ENCODE measurements at regions not wholly inside any gene's neighbourhood (a gene's known extent, or its start where the extent isn't known, plus 50 kb on each side); places are given as distances from the start of the nearest gene placed in this dataset.
A peak's percentile ranks its signal among the peaks of the same experiment; 100 is the strongest.

DNA sequence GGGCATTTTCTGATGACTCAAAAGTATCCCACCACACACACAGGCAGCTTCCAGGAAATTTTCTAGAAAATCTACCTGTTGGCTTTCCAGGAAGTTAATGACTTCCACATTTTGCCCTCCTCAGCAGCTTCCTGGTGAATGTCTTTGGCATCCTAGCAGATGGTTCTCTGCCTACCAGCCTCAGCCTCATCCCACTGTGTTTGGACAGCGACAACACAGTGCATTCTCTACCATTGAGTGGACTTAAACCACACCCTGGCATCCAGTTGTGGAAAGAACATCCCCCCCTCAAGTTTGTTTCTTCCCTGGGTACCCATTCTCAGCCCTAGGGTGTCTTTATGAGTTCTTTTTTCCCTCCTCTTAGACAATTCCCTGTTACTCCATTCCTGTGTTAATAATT, 50.8 kb upstream of the GADL1 start:
- DNase-seq: no peak

DNA sequence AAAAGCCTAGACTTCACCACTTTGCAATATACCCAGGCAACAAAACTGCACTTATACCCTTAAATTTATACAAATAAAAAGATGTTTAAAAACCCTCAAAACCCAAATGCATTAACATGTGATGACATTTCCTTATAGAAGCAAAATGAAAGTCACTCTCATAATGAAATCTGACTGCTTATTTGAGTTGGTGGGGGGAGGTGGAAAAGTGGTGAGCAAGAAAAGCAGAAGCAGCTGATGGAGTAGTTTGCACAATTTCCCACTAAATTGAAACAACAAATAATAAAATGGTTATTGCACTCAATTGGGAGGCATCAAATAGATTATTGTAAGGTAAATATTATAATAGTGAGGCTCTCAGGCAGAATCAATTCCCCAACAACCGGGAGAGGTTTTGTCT, 54.0 kb upstream of the GADL1 start:
- DNase-seq: no peak

DNA sequence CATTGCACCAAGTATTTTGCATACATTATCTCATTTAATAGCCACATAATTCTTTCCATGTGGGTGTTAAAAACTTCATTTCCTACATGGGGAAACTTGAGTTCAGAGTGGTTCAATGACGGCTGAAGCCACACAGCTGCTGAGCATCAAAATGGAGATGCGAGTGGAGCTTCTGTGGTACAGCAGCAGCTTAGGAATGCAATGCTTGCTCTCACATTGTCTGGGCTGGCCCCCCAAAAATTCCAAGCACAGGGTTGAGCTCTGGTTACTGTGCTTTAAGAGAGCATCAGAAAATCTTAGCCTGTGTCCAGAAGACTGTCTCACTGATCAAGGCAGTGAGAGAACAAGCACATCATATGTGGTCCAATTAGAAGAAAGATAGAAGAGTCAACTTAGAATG, 57.4 kb upstream of the GADL1 start:
- DNase-seq: no peak

DNA sequence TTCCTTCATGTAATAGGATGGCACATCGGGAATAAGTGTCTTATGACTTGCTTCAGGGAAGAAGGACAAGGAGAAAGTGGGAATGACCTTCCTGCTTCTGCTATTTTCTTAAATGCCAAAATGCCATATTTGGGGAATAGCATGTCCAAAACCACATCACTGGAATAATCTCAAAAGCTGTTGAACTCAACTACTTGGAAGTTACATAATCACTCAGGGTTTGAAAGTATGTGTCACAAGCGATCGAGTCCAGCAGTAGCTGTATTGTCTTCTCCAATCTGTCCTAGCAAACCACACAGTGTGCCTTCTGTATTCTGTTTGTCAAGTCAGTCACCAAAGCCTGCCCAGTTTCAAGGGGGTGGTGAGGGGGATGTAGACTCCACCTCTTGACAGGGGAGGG, 58.3 kb upstream of the GADL1 start:
- DNase-seq: no peak

DNA sequence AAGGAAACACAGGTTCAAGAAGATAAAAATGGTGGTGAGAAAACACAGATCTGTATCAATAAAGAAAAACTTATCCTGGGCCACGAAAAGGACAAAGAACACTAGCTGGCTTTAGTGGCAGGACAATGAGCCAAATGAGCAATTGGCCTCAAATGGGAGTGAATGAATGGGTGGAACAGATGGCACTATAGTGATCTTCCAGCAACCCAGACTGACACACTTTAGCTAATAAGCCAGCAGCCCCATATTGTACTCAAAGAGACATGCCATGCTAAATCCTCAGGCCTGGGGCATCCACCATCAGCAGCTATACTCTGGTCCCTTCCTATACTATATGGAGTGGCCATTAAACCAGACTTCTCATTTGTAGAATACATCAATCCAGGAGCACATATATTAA, 60.0 kb upstream of the GADL1 start:
- DNase-seq: no peak

DNA sequence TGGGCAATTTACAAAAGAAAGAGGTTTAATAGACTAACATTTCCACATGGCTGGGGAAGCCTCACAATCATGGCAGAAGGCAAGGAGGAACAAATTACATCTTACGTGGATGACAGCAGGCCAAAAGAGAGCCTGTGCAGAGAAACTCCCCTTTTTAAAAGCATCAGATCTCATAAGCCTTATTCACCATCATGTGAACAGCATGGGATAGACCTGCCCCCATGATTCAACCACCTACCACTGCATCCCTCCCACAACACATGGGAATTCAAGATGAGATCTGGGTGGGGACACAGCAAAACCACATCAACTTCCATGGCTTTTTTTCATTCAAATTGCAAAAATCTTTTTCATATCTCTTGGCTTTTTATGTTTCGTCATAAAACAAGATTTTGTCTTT, 67.6 kb upstream of the GADL1 start:
- DNase-seq: no peak

DNA sequence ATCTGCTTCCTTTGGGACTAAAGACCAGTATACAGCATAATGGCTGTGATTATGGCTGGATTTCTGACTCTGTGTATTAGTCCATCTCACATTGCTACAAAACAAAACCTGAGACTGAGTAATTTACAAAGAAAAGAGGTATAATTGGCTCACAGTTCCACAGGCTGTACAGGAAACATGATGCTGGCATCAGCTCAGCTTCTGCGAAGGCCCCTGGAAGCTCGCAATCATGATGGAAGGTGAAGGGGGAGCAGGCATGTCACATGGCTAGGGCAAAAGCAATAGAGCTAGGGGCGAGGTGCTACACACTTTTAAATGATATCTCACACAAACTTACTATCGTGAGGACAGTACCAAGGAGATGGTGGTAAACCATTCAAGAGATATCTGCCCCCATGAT, 68.0 kb upstream of the GADL1 start:
- no peak for DNase-seq

DNA sequence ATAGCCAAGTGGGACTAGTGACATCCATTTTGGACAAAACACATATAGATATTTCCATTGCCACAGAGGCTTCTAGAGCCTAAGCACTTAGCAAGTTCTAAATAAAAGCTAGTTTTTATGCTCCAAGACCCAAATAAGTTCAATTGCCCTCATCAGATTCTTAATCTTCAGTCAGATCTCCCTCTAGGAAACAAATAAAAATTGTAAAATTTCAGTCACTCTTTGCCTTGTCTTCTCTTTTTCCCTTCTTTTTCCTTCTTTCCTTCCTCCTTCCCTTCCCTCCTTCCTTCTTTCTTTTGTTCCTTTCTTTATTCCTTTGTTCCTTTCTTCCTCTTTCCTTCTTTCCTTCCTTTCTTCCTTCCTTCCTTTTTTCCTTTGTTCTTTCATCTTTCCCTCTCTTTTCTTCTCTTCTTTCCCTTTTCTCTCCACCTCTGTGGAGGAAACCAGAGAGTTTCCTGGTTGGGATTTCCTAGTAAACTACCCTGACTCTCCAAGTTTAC, 68.8 kb upstream of the GADL1 start:
- DNase-seq: no peak

DNA sequence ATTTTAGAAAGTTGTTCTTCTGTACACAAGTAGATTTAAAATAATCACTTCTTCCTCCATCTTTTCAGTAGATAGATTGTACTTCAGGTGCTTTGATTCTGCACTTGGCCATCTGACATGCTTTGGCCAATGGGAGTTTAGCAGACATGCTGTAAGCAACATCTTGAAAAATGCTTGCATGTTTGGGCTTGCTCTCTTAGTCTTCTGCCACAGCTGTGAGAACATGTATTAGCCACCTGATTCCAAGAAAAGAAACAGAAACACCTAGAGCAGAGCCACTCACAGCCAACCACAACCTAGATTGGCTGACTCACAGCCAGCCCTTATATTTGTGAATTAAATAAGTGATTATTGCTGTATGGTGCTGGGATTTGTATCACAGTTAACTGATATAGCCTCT, 70.2 kb upstream of the GADL1 start:
- no peak for DNase-seq

DNA sequence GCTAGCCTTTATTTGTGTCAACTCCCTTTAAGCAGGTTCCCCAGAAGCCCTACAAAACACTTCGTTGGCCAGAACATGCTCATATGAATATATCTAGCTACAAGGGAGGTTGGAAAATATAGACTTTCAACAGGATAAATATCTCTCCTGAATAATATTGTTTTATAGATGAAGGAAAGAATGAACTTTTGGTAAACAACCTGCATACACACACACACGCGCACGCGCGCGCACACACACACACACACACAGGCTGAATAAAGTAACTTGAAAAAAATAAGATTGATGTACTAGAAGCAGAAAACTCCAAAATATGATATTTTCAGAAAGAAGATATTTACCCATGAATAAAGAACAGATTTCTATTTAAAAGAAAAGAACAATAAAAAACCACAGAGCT, 72.4 kb upstream of the GADL1 start:
- no peak for DNase-seq

DNA sequence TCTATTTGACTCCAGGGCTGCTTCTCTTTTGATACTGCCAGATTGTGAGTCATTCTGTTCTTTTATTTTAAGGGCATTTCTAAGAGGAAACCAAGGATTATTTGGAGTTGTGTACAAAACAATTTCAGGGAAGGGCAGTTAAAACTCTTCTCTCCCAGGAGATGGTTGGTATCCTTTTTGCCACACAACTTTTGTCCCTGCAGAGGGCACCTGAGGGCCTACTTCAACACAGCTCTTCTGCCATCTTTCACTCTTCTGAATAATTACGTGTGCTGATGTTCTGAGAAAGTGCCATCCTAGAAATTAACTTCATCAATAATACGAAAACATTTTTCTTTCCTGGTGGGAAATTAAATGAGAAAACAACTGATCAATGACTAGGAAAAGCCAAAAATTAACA, 75.7 kb upstream of the GADL1 start:
- DNase-seq: no peak

DNA sequence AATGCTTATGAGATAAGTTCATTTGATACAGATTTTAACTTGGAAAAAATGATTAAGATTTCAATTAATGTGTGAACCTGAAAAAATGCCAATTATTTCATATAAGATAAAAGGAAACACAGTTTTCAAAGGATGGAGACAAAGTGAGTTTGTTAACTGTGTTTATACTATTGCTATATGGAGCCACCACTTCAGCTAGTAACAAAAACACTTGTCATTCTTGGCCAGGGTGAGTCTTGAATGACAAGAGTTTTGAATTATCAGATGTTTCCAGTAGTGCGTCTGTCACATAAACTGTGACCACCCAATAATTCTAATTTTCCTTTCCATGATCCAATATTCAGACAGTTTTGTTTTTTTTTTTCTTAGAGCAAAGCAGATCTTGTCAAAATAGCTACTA, 78.0 kb upstream of the GADL1 start:
- no peak for DNase-seq

DNA sequence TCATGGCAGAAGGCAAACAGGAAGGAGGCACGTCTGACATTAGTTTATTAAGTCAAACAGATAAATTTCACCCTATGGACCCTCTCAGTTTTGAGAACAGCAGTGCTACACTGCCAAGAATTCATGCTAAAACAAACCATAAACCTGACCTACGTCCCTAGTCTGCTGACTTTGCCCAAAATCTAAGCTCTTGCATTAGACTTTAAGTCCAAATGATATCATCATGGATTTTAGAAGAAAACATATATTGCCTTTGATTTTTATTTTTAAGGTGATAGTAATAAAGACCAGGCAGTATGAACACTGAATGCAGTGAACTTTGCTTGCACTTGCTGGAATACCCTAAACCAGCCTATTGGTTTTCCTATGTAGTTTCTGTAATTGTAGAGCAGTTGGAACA, 79.6 kb upstream of the GADL1 start:
- no peak for DNase-seq

DNA sequence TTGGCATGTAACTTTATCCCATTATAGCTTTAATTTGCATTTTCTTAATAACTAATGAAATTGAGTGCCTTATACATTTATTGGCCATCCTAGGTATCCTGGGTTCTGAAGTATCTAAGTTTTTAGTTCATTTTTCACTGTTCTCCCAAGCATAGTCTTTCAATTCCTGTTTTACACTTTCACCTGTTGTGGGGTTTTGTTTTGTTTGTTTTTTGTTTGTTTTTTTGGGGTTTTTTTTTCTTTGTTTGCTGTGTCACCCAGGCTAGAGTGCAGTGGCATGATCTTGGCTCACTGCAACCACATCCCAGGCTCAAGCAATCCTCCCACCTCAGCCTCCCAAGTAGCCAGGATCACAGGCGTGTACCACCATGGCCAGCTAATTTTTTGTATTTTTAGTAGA, 83.1 kb upstream of the GADL1 start:
- DNase-seq: no peak

DNA sequence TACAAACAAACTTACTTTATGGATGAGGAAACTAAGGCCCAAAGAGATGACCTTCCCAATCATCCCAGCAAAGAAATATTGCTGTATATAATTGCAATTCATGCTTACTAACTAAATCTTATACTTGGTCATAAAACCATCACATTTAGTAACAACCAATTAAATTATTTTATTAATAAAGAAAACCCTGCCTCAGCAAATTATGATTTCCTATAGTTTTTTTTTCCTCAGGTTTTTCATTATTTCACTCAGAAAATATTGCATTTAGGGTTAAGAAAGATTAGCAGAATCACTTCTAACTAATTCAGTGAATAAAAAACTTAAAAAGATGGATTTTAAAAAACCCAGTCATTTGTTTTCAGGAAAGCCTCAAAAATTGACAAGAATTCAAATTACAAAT, 86.5 kb upstream of the GADL1 start:
- DNase-seq: no peak

DNA sequence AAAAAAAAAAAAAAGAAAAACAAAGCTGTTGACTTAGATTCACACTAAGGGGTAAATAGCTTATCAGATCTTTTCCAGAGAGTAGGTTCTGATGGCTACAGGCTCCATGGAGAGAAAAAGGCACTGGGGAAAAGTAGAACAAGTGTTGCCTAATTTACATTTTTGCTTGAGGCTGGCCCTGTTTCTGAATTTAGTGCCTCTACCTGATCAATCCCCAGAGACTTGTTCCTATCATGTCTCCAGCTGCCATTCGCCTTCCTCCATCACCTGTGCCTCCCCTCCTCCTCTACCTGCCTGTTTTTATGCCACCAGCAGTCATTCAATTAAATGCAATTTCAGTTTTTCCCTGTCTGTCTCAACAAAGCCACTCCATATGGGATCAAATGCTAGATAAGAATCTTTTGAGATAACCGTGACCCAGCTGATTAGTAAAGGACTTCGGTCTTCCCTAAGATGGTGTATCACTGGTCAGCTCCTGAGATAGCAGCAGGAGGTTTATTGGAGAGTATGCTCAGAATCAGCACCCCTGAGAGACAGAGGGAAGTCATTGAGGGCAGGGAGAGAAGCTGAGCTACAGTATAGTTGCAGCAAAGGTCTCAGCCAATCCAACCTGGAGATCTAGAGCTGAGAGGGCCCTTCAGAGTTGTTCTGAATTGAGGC, 88.1 kb upstream of the GADL1 start:
- DNase-seq: no peak

DNA sequence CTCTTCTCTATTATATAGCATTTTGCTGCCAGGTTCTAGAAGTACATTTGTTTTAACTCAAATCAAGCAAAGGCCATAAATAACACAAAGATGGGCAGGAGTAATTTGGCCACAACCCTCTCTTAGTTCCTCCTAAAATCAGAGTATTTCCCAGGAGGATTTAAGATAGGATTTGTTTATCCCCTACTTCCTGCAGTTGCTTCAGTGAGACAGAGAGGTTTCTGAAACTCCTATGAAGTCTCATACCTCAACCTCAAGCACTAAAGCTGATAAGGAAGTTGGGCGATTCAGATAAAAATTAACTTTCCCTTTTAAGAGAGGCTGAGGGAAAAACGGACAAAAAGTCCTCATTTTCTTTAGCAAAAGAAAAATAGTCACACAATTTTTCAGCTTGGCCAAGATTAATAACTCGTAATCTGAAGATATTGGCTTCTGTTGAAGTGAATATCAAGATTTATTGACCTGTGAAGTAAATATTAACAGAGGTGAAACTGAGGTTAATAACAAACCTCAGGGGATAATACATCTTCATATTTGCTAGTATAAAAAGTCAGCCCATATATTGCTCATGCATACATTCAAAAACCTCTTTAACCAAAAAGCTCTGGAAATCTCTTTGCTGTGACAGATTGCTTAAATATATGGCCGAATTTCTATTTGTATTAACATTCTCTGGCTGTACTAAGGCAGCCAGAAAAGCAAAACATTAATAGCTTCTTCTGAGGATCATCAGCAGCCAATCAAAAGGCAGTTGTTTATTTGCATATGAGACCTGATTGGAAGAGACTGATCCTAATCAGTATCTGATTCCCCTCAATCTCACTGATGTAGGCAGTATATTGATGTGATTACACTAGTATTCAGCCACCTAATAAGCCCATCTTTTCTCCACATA, 90.6 kb upstream of the GADL1 start:
- peak; percentile 16 for DNase-seq

DNA sequence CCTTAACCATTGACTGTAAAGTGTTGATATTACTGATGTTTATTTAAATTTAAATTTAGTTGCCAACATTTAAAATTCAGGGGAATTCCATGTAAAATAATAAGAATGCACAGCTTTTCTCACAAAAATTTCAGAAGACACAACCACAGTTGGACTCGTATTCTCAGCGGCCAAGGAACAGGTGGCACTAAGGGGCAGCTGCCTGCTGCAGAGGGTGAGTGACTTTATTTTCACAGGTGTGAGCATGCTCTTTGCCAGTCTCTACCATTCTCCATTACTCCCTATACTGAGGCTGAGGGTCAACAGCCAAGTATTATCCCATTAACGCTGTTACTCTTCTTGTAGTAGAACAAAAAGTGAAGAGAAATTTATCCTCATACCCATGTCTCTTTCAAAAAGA, 92.1 kb upstream of the GADL1 start:
- DNase-seq: no peak

DNA sequence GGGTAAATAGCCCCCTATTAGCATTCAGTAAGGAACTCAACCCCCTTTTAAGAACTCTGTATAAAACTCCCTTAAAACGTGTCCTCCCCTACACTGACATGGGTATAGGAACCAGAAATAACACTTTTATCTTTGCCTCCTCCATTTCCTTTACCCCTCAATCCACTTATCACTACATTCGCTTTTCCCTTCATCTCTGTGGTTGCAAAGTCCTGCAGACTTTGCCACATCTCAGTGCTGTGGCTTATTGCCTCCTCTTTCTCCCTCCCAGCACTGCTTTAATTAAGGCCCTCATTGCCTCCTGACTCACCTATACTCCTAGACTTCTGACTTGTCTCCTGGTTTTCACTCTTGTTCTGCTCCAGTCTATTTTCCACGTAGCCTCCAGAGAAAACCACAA, 94.3 kb upstream of the GADL1 start:
- DNase-seq: no peak

DNA sequence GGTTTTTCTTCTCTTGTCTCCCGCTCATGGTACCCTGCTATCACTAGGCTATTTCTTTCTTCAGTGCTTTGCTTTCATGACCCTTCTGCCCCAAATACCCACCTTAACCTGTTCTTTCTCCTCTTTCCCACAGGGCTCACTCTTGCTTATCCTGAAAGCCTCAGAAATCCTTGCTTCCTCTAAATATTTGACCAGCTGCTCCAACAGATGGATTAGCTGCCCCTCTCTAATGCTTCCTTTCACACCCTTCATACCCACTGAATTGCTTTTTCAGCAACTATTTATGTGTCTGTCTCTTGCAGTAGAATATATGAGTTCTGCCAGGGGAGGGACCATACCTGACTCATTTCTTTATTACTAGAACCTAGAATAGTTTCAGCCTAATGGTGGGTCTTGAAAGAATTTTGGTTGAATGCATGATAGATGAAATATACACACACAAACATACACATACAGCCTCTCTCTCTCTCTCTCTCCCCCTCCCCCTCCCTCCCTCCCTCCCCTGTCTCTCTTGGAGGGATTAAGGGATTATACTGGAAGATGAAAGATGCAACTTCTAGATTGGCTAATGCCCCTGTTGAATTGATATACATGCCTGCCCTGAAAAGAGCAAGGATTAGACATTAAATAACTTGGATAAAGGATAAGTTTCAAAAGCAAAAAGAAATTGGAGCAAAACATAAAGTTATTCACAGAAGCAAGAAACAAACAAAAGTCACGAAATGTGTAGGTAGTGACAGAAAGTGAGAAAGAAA, 95.0 kb upstream of the GADL1 start:
- DNase-seq: no peak

DNA sequence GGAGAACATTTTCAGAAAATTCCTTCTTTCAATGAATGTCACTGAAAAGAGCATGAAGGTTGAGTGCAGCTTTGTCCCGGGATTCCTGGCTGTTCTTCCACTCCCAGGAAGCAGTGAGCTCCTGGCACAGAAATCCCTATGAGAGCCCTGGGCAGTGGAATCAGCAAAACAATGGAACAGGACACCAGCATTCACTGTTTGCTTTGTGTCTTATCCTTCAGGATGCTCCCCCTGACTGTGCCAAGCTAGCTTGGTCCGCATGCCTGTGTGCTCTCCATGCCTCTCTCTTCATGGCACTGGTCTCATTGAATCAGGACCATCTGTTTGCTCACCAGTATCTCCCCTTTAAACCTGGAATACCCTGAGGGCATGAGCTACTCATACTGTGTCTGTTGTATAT, 102.0 kb upstream of the GADL1 start:
- no peak for DNase-seq

DNA sequence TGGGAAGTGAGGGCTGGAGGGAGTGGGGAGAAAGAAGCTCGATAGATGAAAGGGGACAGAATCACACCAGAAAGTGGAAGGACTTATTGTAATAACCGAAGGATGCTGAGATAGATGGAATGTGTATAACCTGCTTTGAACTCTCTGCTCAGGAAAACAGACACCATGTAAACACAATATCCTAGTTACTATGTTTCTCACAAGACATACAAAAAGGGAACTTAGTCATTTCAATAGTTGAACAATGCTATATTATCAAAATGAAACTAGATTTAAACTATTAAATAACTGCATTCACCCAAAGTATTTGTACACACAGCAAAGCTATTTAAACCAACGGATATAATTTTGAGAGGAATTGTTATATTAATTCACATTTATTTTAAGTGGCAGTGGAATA, 108.3 kb upstream of the GADL1 start:
- DNase-seq: no peak

DNA sequence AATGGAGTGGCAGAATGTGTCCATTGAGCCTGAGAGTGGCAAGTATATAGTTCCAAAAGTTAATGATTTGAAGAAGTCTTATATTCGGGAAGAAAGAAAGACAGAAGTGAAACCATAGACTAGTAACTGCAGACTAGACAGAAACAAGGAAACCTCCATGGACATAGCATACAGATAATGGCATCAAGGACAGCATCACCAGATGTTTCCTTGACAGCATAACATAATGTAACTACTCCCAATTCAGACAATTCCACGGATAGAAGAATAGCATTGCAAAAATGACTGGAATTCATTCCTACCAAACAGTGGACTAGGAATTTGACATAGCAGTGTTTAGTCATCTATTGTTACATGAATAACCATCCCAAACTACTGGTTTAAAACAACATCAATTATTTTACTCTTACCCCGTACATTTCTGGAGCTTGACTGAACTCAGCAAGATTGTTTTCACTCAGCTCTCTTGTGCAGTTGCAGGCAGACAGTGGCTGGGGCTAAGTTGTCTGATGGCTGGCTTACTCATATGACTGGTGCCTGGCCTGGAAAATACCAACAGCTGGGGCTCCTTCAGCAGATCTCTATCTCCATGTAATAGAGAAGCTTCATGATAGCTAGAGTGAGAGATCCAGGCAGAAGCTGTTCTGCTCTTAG, 109.7 kb upstream of the GADL1 start:
- peak; percentile 99 for DNase-seq
